K562 (cell line): ENCODE measurements at regions not wholly inside any gene's neighbourhood (a gene's known extent, or its start where the extent isn't known, plus 50 kb on each side); places are given as distances from the start of the nearest gene placed in this dataset.

Experiments used
- BACH1 ChIP-seq: fragments of 200-800 bp; sonication (Bioruptor generic); IDR thresholded peaks from 2 replicates; pipeline ENCODE4 v1.6.1; 2016; ENCODE audit warnings: missing genetic modification characterization, missing compliant biosample characterization
- ELF1 ChIP-seq: fragments of 200-800 bp; sonication (Bioruptor generic); IDR thresholded peaks from 2 replicates; pipeline ENCODE4 v1.6.1; 2016; ENCODE audit warnings: missing genetic modification characterization, missing compliant biosample characterization
- JUNB ChIP-seq: fragments of 450-650 bp; formaldehyde crosslinking; conservative IDR thresholded peaks from 2 replicates; pipeline ENCODE4 v1.4.0; 2020; ENCODE audit warnings: mild to moderate bottlenecking
- POLR2A ChIP-seq: fragments of 450-650 bp; conservative IDR thresholded peaks from 2 replicates; pipeline ENCODE4 v1.6.1; 2016
- TCF7 ChIP-seq: sonication (generic); IDR thresholded peaks from 2 replicates; pipeline ENCODE4 v1.6.1; 2016; ENCODE audit warnings: antibody characterized with exemption, borderline replicate concordance
- ZFP36 ChIP-seq: fragments of 150-350 bp; IDR thresholded peaks from 2 replicates; pipeline ENCODE4 v1.6.1; 2018; ENCODE audit warnings: low read length, low read depth; ENCODE audit not compliant: partially characterized antibody
- TF ChIP-seq, protein P1 (sequence below), 3 experiments: IDR thresholded peaks in 2 of 3; conservative IDR thresholded peaks in 1 of 3; 2 replicates each; pipeline ENCODE4 v1.5.1; 2011 to 2012; ENCODE audit warnings: low read length in 3 of 3, mild to moderate bottlenecking in 3 of 3, control low read depth in 2 of 3, improper control_type of control experiment in 1 of 3, inconsistent platforms in 1 of 3, low read depth in 1 of 3, mixed read lengths in 1 of 3, moderate library complexity in 1 of 3; ENCODE audit not compliant: insufficient read depth in 2 of 3
- TF ChIP-seq, protein P2 (sequence below): sonication (generic); formaldehyde crosslinking; IDR thresholded peaks from 2 replicates; pipeline ENCODE4 v1.8.1; 2022; ENCODE audit warnings: missing genetic modification reagents
- TF ChIP-seq, protein P3 (sequence below), 2 experiments: fragments of 450-650 bp; formaldehyde crosslinking in 1 of 2; IDR thresholded peaks; 2 replicates each; pipeline versions ENCODE4 v1.4.0 to v1.6.1; 2014 to 2020; ENCODE audit warnings: mild to moderate bottlenecking in 2 of 2, borderline replicate concordance in 1 of 2, low read depth in 1 of 2

DNA sequence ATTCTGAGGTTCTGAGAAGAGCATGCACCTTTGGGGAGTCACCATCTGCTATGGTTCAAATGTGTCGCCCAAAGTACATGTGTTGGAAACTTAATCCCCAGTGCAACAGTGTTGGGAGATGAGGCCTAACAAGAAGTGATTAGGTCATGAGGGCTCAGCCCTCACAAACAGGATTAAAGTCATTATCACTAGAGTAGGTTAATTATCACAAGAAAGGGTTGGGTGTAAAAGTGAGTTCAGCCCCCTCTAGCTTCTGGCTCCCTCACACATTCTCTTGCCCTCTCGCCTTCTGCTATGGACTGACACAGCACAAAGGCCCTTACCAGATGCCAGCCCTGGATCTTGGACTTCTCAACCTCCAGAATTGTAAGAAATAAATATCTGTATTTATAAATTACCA, 100.3 kb upstream of the C10orf90 start:
- TF ChIP-seq BACH1 (tag): no peak
- TF ChIP-seq, protein P1, sequence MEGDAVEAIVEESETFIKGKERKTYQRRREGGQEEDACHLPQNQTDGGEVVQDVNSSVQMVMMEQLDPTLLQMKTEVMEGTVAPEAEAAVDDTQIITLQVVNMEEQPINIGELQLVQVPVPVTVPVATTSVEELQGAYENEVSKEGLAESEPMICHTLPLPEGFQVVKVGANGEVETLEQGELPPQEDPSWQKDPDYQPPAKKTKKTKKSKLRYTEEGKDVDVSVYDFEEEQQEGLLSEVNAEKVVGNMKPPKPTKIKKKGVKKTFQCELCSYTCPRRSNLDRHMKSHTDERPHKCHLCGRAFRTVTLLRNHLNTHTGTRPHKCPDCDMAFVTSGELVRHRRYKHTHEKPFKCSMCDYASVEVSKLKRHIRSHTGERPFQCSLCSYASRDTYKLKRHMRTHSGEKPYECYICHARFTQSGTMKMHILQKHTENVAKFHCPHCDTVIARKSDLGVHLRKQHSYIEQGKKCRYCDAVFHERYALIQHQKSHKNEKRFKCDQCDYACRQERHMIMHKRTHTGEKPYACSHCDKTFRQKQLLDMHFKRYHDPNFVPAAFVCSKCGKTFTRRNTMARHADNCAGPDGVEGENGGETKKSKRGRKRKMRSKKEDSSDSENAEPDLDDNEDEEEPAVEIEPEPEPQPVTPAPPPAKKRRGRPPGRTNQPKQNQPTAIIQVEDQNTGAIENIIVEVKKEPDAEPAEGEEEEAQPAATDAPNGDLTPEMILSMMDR (IDR thresholded peaks at IDR 0.05 in 2 of 3, conservative IDR thresholded peaks at IDR 0.05 in 1 of 3; ENCODE audit: insufficient read depth in 2 of 3, low read depth in 1 of 3, low read length in 3 of 3): no peak
- TF ChIP-seq JUNB (CRISPR knock-in tag): no peak
- TF ChIP-seq POLR2A: no peak
- no peak for TF ChIP-seq ELF1
- no peak for TF ChIP-seq TCF7
- TF ChIP-seq, protein P2, sequence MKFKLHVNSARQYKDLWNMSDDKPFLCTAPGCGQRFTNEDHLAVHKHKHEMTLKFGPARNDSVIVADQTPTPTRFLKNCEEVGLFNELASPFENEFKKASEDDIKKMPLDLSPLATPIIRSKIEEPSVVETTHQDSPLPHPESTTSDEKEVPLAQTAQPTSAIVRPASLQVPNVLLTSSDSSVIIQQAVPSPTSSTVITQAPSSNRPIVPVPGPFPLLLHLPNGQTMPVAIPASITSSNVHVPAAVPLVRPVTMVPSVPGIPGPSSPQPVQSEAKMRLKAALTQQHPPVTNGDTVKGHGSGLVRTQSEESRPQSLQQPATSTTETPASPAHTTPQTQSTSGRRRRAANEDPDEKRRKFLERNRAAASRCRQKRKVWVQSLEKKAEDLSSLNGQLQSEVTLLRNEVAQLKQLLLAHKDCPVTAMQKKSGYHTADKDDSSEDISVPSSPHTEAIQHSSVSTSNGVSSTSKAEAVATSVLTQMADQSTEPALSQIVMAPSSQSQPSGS (CRISPR knock-in tag): no peak
- TF ChIP-seq, protein P3, sequence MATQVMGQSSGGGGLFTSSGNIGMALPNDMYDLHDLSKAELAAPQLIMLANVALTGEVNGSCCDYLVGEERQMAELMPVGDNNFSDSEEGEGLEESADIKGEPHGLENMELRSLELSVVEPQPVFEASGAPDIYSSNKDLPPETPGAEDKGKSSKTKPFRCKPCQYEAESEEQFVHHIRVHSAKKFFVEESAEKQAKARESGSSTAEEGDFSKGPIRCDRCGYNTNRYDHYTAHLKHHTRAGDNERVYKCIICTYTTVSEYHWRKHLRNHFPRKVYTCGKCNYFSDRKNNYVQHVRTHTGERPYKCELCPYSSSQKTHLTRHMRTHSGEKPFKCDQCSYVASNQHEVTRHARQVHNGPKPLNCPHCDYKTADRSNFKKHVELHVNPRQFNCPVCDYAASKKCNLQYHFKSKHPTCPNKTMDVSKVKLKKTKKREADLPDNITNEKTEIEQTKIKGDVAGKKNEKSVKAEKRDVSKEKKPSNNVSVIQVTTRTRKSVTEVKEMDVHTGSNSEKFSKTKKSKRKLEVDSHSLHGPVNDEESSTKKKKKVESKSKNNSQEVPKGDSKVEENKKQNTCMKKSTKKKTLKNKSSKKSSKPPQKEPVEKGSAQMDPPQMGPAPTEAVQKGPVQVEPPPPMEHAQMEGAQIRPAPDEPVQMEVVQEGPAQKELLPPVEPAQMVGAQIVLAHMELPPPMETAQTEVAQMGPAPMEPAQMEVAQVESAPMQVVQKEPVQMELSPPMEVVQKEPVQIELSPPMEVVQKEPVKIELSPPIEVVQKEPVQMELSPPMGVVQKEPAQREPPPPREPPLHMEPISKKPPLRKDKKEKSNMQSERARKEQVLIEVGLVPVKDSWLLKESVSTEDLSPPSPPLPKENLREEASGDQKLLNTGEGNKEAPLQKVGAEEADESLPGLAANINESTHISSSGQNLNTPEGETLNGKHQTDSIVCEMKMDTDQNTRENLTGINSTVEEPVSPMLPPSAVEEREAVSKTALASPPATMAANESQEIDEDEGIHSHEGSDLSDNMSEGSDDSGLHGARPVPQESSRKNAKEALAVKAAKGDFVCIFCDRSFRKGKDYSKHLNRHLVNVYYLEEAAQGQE (IDR thresholded peaks at IDR 0.05; ENCODE audit: borderline replicate concordance): no peak
- TF ChIP-seq, protein P3 (CRISPR knock-in tag; IDR thresholded peaks at IDR 0.05; ENCODE audit: low read depth): no peak
- TF ChIP-seq ZFP36: no peak
